CD8-positive, alpha-beta memory T cell (primary cell): ENCODE measurements at regions not wholly inside any gene's neighbourhood (a gene's known extent, or its start where the extent isn't known, plus 50 kb on each side); places are given as distances from the start of the nearest gene placed in this dataset.

Source experiments
- CTCF ChIA-PET: fragments of 350-600 bp; sonication (Branson Sonifier 250); formaldehyde crosslinking; loops from one replicate; lab custom pipeline; 2021; ENCODE audit warnings: antibody characterized with exemption; lab: Charles Lee
- POLR2A ChIA-PET: fragments of 350-600 bp; sonication (Branson Sonifier 250); formaldehyde crosslinking; loops from one replicate; lab custom pipeline; 2021; ENCODE audit warnings: antibody characterized with exemption; lab: Charles Lee
- DNase-seq, 5 donors: peaks; one replicate each; pipeline versions ENCODE4 v3.0.0 to v3.0.0-alpha.2; 2020 to 2022; ENCODE audit warnings: mixed read lengths in 1 of 5
- H3K27ac ChIP-seq: one replicate; pipeline ENCODE4 v1.7.0; 2013; ENCODE audit warnings: low read depth, mild to moderate bottlenecking, low read length, moderate library complexity
- H3K27me3 ChIP-seq: 2 replicates; pipeline ENCODE4 v1.7.0; 2013; ENCODE audit warnings: low read length, mild to moderate bottlenecking; ENCODE audit not compliant: insufficient read depth, poor library complexity, severe bottlenecking
- H3K36me3 ChIP-seq: 2 replicates; pipeline ENCODE4 v1.7.0; 2013; ENCODE audit warnings: mild to moderate bottlenecking, low read length, moderate library complexity; ENCODE audit not compliant: insufficient read depth
- H3K4me1 ChIP-seq: 2 replicates; pipeline ENCODE4 v1.7.0; 2013; ENCODE audit warnings: mild to moderate bottlenecking, low read length, moderate library complexity; ENCODE audit not compliant: insufficient read depth
- H3K4me3 ChIP-seq: 2 replicates; pipeline ENCODE4 v1.7.0; 2013; ENCODE audit warnings: mild to moderate bottlenecking, low read length
- H3K9me3 ChIP-seq: 2 replicates; pipeline ENCODE4 v1.7.0; 2013; ENCODE audit warnings: mild to moderate bottlenecking, low read length
- H3K27ac Mint-ChIP-seq, 8 donors: one replicate each; pipeline ENCODE4 v1.8.0; 2020 to 2021; ENCODE audit warnings: mixed read lengths in 8 of 8, mild to moderate bottlenecking in 6 of 8, inconsistent platforms in 3 of 8, moderate library complexity in 3 of 8
- H3K27me3 Mint-ChIP-seq, 2 donors: one replicate each; pipeline ENCODE4 v1.8.0; 2020 to 2021; ENCODE audit warnings: mixed read lengths in 2 of 2, mild to moderate bottlenecking in 1 of 2, moderate library complexity in 1 of 2
- H3K36me3 Mint-ChIP-seq, 3 donors: one replicate each; pipeline ENCODE4 v1.8.0; 2020 to 2021; ENCODE audit warnings: mixed read lengths in 3 of 3, inconsistent platforms in 1 of 3, mild to moderate bottlenecking in 1 of 3
- H3K4me1 Mint-ChIP-seq, 3 donors: one replicate each; pipeline ENCODE4 v1.8.0; 2020 to 2021; ENCODE audit warnings: mixed read lengths in 3 of 3, inconsistent platforms in 1 of 3, mild to moderate bottlenecking in 1 of 3
- H3K4me3 Mint-ChIP-seq, 7 donors: one replicate each; pipeline ENCODE4 v1.8.0; 2020 to 2021; ENCODE audit warnings: mixed read lengths in 7 of 7, mild to moderate bottlenecking in 6 of 7, moderate library complexity in 4 of 7, inconsistent platforms in 2 of 7
- H3K9me3 Mint-ChIP-seq, 5 donors: one replicate each; pipeline ENCODE4 v1.8.0; 2020 to 2022; ENCODE audit warnings: mixed read lengths in 5 of 5, mild to moderate bottlenecking in 3 of 5, moderate library complexity in 2 of 5, inconsistent platforms in 1 of 5

DNA sequence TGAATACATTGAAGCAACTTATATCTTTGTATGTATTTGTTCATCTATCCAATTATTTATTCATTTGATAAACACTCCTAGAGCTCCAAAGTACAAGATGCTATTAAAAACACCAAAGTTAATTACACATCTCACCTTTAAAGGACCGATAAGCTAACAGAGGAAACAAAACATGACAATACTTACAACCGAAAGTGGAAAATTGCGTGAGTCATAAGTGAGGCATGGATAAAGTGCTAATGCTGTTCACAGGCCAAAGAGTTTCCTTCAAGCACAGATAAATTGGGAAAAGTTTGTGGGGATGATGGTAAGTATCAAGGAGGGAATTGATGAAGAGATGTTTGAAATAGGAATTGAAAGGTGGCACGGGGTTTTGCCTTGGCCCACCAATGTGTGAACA, 172.8 kb upstream of the KITLG start:
- CTCF ChIA-PET = no interaction called here
- no peaks in the 10 kb centered on the region for H3K4me1 Mint-ChIP-seq
- H3K36me3 Mint-ChIP-seq = no peaks in the 10 kb centered on the region

DNA sequence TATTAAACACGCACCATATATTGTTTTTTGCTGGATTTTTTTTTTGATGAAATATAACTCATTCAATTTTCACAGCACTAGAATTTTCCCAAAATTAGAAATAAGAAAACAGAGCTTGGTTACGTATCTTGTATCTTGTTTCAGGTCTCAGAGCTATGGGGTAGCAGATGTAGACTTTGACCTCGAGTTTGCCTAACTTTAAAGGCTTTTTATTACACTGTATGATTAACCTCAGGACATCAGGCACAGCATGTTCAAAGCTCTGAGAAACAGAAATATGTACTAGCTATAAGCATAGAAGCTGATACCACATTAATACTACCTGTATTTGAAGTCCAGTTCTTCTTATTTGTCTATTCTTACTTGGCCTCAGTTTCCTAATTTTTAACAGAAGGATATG, 171.9 kb upstream of the KITLG start:
- POLR2A ChIA-PET = no interaction called here
- no peaks in the 10 kb centered on the region for H3K9me3 Mint-ChIP-seq

More for the DNA sequence above, 172.8 kb upstream of the KITLG start:
- no peak overlapping the region for H3K4me3 ChIP-seq
- no peaks in the 10 kb centered on the region for H3K36me3 ChIP-seq
- H3K27ac Mint-ChIP-seq = no peak overlapping the region
- H3K27ac ChIP-seq = no peak overlapping the region
- H3K9me3 ChIP-seq = no peaks in the 10 kb centered on the region
- no peak overlapping the region for H3K4me3 Mint-ChIP-seq
- H3K4me1 ChIP-seq = no peaks in the 10 kb centered on the region
- no peaks in the 10 kb centered on the region for H3K27me3 ChIP-seq
- no peak for DNase-seq
- POLR2A ChIA-PET = no interaction called here
- H3K9me3 Mint-ChIP-seq = no peaks in the 10 kb centered on the region
- H3K27me3 Mint-ChIP-seq = no peaks in the 10 kb centered on the region

DNA sequence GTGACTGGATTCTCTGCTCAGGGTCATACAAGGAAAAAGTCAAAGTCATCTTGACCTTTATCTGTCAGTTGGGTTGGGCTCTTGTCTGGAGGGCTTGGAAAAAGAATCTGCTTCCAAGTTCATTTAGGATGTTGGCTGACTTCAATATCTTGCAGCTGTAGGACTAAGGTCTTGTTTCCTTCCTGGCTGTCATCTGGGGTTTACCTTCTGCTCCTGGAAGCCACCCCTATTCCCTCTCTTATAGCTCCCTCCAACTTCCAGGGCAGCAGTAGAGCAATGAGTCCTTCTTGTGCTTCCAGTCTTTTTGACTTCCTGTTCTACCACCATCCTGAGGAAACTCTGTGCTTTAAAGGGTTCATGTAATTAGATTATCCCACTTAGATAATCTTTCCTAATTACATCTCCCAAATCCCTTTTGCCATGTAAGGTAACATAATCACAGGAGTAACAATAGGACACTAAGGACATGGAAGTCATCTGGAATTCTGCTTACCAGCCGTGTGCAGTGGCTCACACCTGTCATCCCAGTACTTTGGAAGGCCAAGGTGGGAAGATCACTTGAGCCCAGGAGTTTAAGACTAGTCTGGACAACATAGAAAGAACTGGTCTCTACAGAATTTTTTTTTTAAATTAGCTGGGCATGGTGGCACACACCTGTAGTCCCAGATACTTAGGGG, 170.7 kb upstream of the KITLG start:
- Histone ChIP-seq H3K27me3 (no peaks in the 10 kb centered on the region), H3K27ac (no peak overlapping the region), H3K9me3 (no peaks in the 10 kb centered on the region), H3K4me1 (no peaks in the 10 kb centered on the region), H3K4me3 (no peak overlapping the region), H3K36me3 (no peaks in the 10 kb centered on the region)
- no peak overlapping the region for H3K4me3 Mint-ChIP-seq
- no peaks in the 10 kb centered on the region for H3K9me3 Mint-ChIP-seq
- no peak overlapping the region for H3K27ac Mint-ChIP-seq
- CTCF ChIA-PET = no interaction called here
- no peaks in the 10 kb centered on the region for H3K27me3 Mint-ChIP-seq
- DNase-seq = no peak
- H3K36me3 Mint-ChIP-seq = no peaks in the 10 kb centered on the region
- POLR2A ChIA-PET = no interaction called here
- H3K4me1 Mint-ChIP-seq = no peaks in the 10 kb centered on the region

More for the DNA sequence above, 171.9 kb upstream of the KITLG start:
- no peak overlapping the region for H3K4me3 ChIP-seq
- H3K4me1 ChIP-seq = no peaks in the 10 kb centered on the region
- no peaks in the 10 kb centered on the region for H3K27me3 Mint-ChIP-seq
- H3K4me3 Mint-ChIP-seq = no peak overlapping the region
- no peaks in the 10 kb centered on the region for H3K36me3 Mint-ChIP-seq
- H3K27ac Mint-ChIP-seq = no peak overlapping the region
- H3K9me3 ChIP-seq = no peaks in the 10 kb centered on the region
- CTCF ChIA-PET = no interaction called here
- no peaks in the 10 kb centered on the region for H3K27me3 ChIP-seq
- no peak overlapping the region for H3K27ac ChIP-seq
- DNase-seq = no peak
- no peaks in the 10 kb centered on the region for H3K4me1 Mint-ChIP-seq
- H3K36me3 ChIP-seq = no peaks in the 10 kb centered on the region

DNA sequence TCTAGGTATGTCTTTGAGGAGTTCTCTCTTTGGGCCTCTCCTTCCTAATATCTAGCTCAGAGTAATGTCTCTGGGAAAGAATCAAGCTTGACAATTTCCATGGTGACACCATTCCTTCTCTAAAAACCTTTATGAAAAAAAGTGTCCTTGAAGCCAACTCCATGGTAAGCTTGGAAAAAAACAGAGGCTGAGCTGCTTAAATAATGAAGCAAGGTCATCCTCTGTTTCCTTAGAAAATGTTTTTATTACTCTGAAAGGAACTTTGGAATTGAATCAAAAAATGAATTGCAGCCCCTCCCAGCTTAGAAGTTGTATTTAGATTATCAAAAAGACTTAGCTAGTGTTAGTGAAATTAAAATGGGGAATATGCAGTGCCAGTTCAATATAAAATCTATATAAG, 166.1 kb upstream of the KITLG start:
- POLR2A ChIA-PET = no interaction called here
- H3K4me1 ChIP-seq = no peaks in the 10 kb centered on the region
- peaks cover 0 to 1% of the 10 kb centered on the region in 2 donors for H3K27me3 Mint-ChIP-seq
- H3K4me3 Mint-ChIP-seq = no peak overlapping the region
- no peak overlapping the region for H3K27ac ChIP-seq
- H3K9me3 Mint-ChIP-seq = peaks cover 0 to 4% (median 0%) of the 10 kb centered on the region in 5 donors
- H3K4me1 Mint-ChIP-seq = no peaks in the 10 kb centered on the region
- no peaks in the 10 kb centered on the region for H3K27me3 ChIP-seq
- DNase-seq = no peak
- no peak overlapping the region for H3K4me3 ChIP-seq
- H3K36me3 ChIP-seq = no peaks in the 10 kb centered on the region
- no peaks in the 10 kb centered on the region for H3K9me3 ChIP-seq
- CTCF ChIA-PET = no interaction called here
- no peaks in the 10 kb centered on the region for H3K36me3 Mint-ChIP-seq
- no peak overlapping the region for H3K27ac Mint-ChIP-seq

DNA sequence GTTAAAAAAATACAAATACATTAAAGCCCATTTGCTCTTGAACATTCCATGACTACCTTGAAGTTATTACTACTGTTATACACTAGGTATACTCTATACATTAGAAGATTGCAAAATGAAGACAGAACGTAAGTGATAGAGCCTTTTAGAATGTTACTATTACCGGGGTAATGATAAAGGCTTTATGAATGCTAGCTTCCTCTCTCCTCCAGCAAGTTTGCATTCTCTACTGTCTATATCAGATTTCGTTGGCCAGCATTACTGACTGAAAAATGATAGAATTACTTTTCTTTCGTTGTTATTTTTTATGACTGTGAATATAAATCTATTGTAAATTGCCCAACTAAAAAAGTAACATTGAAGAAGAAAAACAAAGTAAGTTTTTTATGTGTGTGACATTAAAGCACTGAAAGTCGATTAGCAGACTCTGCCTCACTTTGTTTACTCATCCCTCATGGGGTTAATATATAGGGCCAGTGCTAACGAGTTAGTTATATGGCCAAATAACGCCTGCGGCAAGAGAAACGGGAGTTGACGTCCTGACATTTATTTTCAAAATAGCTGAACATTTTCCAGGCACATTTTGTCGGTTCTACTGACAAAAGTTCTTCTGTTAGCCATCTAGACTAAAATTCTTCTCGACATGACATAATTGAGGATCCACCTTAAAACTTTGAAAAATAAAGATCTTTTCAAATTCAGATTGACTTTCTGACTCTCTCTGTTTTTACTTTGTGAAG, 163.8 kb upstream of the KITLG start:
- H3K4me3 ChIP-seq = no peak overlapping the region
- H3K9me3 ChIP-seq = no peaks in the 10 kb centered on the region
- no peaks in the 10 kb centered on the region for H3K36me3 ChIP-seq
- no peak overlapping the region for H3K27ac ChIP-seq
- H3K4me1 ChIP-seq = no peaks in the 10 kb centered on the region
- no peaks in the 10 kb centered on the region for H3K36me3 Mint-ChIP-seq
- H3K4me1 Mint-ChIP-seq = no peaks in the 10 kb centered on the region
- peaks cover 0 to 4% (median 0%) of the 10 kb centered on the region in 5 donors for H3K9me3 Mint-ChIP-seq
- no peak overlapping the region for H3K27ac Mint-ChIP-seq
- ChIA-PET POLR2A (no interaction called here), CTCF (no interaction called here)
- H3K27me3 ChIP-seq = no peaks in the 10 kb centered on the region
- H3K4me3 Mint-ChIP-seq = no peak overlapping the region
- no peak for DNase-seq
- peaks cover 0 to 1% of the 10 kb centered on the region in 2 donors for H3K27me3 Mint-ChIP-seq

DNA sequence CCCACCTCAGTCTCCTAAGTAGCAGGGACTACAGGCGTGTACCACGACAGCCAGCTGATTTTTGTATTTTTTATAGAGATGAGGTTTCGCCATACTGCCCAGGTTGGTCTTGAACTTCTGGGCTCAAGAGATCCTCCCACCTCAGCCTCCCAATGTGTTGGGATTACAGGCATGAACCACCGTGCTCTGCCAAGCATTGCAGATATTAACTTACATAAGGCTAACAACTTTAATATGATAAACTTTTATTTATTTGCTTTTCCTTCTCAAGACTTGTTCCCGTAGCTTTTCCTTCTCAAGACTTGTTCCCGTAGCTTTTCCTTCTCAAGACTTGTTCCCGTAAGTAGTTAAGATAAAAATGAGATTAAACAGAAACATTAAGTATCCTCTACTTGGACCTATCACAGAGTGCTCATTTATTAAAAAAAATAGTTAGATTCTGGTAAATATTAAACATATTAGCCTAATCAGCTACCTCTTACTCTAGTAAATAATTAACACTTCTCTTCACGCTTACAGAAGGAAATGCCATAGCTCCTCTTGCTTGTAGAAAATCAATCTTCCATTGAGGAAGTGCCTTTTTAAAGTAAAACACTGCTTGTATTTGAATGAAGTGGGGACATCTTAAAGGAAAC, 157.7 kb upstream of the KITLG start:
- no peak overlapping the region for H3K27ac Mint-ChIP-seq
- Histone ChIP-seq H3K4me3 (no peak overlapping the region), H3K36me3 (no peaks in the 10 kb centered on the region), H3K9me3 (no peaks in the 10 kb centered on the region), H3K27me3 (no peaks in the 10 kb centered on the region), H3K27ac (no peak overlapping the region), H3K4me1 (no peaks in the 10 kb centered on the region)
- H3K4me1 Mint-ChIP-seq = no peaks in the 10 kb centered on the region
- POLR2A ChIA-PET = no interaction called here
- H3K27me3 Mint-ChIP-seq = no peaks in the 10 kb centered on the region
- DNase-seq = no peak
- CTCF ChIA-PET = no interaction called here
- no peaks in the 10 kb centered on the region for H3K36me3 Mint-ChIP-seq
- H3K9me3 Mint-ChIP-seq = no peaks in the 10 kb centered on the region
- no peak overlapping the region for H3K4me3 Mint-ChIP-seq

DNA sequence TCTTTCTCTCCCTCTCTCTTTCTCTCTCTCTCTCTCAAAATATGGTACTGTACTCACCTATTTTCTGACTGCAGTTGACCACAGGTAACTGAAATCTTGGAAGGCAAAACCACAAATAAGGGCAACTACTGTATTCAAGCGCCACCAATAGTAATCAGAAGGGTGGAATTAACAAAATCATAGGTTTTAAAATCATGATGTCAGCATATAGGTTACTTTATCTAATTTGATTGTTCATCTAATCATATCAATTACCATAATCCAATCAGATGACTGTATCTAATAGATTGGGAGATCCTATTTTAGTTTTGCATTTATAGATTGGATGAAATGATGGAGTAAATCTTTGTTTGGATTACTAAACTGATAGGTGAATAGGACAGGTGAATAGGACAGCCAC, 155.8 kb upstream of the KITLG start:
- POLR2A ChIA-PET = no interaction called here

DNA sequence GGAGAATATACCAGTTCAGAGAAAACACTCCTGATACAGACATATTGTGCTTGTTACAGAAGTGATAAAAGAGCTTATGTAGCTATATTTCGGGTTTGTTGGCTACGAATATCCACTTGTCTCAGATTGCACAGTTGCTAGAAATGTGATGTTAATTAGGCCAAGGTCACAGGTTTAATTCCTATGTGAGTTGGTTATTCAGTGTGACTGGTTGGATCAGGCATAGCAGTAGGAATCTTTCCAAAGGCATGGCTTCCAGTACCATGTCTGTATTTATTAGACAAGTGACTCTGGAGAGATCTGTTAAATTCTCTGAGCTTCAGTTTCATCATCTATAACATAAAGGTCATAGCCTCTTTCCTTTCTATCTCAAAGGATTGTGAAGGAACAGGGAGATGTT, 152.7 kb upstream of the KITLG start:
- H3K36me3 Mint-ChIP-seq = no peaks in the 10 kb centered on the region
- no peaks in the 10 kb centered on the region for H3K4me1 ChIP-seq
- H3K27ac ChIP-seq = no peak overlapping the region
- no peaks in the 10 kb centered on the region for H3K27me3 ChIP-seq
- no peak for DNase-seq
- CTCF ChIA-PET = no interaction called here
- no peaks in the 10 kb centered on the region for H3K36me3 ChIP-seq
- no peaks in the 10 kb centered on the region for H3K9me3 ChIP-seq
- H3K4me3 ChIP-seq = no peak overlapping the region
- no peaks in the 10 kb centered on the region for H3K27me3 Mint-ChIP-seq
- no peak overlapping the region for H3K27ac Mint-ChIP-seq
- H3K4me1 Mint-ChIP-seq = no peaks in the 10 kb centered on the region
- peaks cover 0 to 2% (median 0%) of the 10 kb centered on the region in 5 donors for H3K9me3 Mint-ChIP-seq
- no peak overlapping the region for H3K4me3 Mint-ChIP-seq
- POLR2A ChIA-PET = no interaction called here

More for the DNA sequence above, 155.8 kb upstream of the KITLG start:
- Mint-ChIP-seq H3K4me1 (no peaks in the 10 kb centered on the region), H3K36me3 (no peaks in the 10 kb centered on the region), H3K9me3 (no peaks in the 10 kb centered on the region), H3K4me3 (no peak overlapping the region), H3K27ac (no peak overlapping the region), H3K27me3 (no peaks in the 10 kb centered on the region)
- no peak for DNase-seq
- CTCF ChIA-PET = no interaction called here
- H3K9me3 ChIP-seq = no peaks in the 10 kb centered on the region
- no peaks in the 10 kb centered on the region for H3K36me3 ChIP-seq
- no peak overlapping the region for H3K4me3 ChIP-seq
- H3K27me3 ChIP-seq = no peaks in the 10 kb centered on the region
- no peaks in the 10 kb centered on the region for H3K4me1 ChIP-seq
- no peak overlapping the region for H3K27ac ChIP-seq
